GM23248 (cell line): ENCODE measurements at regions not wholly inside any gene's neighbourhood (a gene's known extent, or its start where the extent isn't known, plus 50 kb on each side); places are given as distances from the start of the nearest gene placed in this dataset.

Experiments
- EZH2 ChIP-seq: fragments of 200-600 bp; sonication (generic); IDR thresholded peaks from 2 replicates; pipeline ENCODE4 v1.6.1; 2018; ENCODE audit warnings: antibody characterized with exemption, mild to moderate bottlenecking; ENCODE audit not compliant: insufficient read depth, poor library complexity, severe bottlenecking
- EZH2phosphoT487 ChIP-seq: fragments of 200-600 bp; sonication (generic); IDR thresholded peaks from 2 replicates; pipeline ENCODE4 v1.6.1; 2018; ENCODE audit warnings: antibody characterized with exemption, moderate library complexity, mild to moderate bottlenecking, low read depth; ENCODE audit not compliant: insufficient read depth

- TF ChIP-seq EZH2 (no peak), EZH2phosphoT487 (no peak)
Measured at GRCh38 chr5:30069441-30070263, 1123.8 kb upstream of the CDH6 start.
